Fibroblast of skin of abdomen (primary cell): ENCODE measurements at regions not wholly inside any gene's neighbourhood (a gene's known extent, or its start where the extent isn't known, plus 50 kb on each side); places are given as distances from the start of the nearest gene placed in this dataset.
"Not testable (repeated sequence)": the region's sequence is repeated elsewhere in the genome, so short reads cannot be mapped to it uniquely, and the experiment has no call there.

ENCODE experiments used
- DNase-seq: peaks from one replicate; pipeline ENCODE4 v3.0.0-alpha.2; 2013

GRCh38 chr6:85192186-85192585, 257.7 kb upstream of the NT5E start:
- DNase-seq: peak; percentile 67

DNA sequence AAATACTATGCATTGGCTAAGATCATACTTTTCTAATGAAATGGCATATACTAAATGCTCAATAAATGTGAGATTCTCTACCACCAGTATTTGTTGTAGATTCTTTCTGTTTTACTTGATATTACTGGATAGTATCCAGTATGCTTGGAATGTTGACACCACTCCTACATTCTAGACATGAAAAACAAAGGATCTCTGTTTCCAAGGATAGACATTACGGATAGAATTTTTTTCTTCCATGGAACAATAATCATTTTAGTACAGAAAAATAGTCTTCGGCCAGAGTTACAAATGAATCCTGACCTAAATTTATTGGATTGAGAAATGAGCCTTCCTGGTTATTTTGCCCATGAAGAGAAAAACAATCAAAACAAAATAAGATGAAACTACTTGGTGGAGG, 258.2 kb upstream of the NT5E start:
- DNase-seq: peak; percentile 70

DNA sequence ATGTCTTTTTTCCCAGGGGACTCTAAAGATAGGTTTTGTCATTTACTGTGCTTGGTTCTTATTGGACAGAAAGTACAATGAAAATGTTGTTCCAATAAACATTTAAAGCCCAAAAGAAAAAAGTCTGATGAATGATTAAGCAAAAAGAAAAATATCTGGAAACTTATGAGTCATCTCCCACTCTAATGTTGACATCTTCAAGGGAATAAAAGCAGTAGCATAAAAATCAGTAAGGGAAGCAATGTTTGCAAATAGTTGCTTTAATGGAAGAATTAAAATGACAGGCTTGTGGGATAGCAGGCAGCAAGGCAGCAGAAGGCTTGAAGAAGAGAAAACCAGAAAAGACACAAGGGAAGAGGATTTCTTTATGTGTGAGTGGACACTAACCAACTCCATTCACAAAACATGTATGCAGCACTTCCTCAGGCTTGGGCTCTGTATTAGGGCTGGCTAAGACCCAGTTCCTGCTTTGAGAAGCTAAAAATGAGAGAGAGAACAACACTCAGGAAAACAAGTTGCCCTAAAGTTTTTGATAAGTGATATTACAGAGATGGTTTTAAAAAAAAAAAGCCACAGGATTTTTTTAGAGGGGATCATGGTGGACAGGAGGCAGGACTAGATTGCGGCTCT, 263.2 kb upstream of the NT5E start:
- DNase-seq: peak; percentile 48

DNA sequence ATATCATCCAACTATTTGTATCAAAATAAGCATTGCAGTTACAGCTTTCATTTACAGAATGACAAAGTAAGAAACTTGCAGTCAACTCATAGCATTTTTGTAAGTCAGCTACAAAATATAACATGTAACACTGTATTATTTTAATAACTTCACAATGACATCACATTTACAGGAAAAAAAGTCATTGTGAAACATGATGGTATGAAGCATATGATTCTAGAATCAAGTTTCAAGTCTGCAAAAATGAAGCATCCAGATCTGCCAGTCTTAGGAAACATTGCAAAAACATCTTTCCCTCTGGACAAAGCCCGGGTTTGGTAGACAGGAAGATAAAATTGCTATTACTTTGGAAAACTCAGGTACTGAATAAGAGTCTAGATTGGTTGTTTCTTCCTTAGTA, 263.9 kb upstream of the NT5E start:
- DNase-seq: peak; percentile 63

DNA sequence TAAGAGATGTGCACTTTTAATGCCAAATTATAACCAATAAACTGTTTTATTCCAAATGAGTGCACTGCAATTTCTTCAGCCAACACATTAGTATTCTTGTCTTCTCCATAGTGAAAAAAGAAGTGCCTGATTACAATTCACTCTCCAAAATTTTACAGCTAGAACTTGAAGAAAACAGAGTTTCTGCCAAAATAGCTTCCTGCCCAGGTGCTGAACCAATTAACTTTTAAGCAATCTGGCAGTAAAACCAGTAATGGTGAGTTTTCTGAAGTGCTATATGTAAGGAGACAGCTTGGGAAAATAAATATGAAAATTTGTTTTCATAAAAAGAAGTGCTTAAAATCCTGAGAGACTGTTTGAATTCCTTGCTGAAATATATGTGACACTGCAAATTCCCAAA, 266.0 kb upstream of the NT5E start:
- DNase-seq: no peak

DNA sequence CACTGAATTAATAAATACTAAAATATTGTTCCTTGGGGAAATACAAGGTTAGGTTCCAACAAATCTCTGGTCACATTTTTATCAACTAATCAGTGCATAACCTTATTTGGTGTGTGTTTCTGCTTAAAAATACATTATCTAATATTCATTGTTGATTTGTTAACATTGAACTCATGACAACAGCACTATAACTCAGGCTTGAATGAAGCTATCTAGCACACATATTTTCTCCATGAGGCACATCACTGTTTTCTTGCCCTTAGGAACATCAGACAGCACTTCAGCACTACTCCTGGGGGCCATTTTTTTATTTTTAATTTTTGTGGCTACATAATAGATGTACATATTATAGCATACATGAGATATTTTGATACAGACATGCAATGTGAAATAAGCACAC, 277.2 kb upstream of the NT5E start:
- DNase-seq: peak; percentile 20

DNA sequence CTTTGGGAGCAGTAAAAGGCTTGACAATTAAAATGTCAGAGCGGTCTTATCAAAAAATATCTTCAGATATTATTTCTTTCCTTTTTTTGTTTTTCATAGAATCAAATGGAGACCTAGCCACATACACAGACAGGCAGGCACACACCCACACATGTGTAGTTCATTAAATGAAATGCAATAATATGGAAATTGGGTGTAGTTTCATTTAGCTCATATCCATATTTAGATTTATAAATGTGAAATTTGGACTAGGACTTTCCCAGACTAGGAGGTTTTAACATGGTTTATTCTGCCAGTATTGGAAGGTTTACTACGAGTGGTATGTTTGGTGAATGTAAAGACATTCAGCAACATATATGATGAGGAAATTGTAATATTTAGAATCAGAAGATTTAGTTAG, 277.7 kb upstream of the NT5E start:
- DNase-seq: no peak

GRCh38 chr6:85169189-85169588, 280.7 kb upstream of the NT5E start:
- no peak for DNase-seq

GRCh38 chr6:85168146-85168545, 281.7 kb upstream of the NT5E start:
- DNase-seq: no peak

GRCh38 chr6:85166114-85166741, 283.7 kb upstream of the NT5E start:
- DNase-seq: no peak

- no peak for DNase-seq
Observed at GRCh38 chr6:85163156-85164080, 286.5 kb upstream of the NT5E start.

GRCh38 chr6:85157311-85157710, 292.6 kb upstream of the NT5E start:
- peak; percentile 54 for DNase-seq

GRCh38 chr6:85143676-85144075, 306.2 kb upstream of the NT5E start:
- DNase-seq: peak; percentile 45

GRCh38 chr6:85137865-85138264, 312.0 kb upstream of the NT5E start:
- peak; percentile 72 for DNase-seq

- DNase-seq: no peak
Observed at GRCh38 chr6:85136310-85136709, 313.6 kb upstream of the NT5E start.

- DNase-seq: peak; percentile 86
Observed at GRCh38 chr6:85135376-85136094, 314.3 kb upstream of the NT5E start.

- DNase-seq: no peak
Observed at GRCh38 chr6:85134172-85134571, 315.7 kb upstream of the NT5E start.

GRCh38 chr6:85132091-85132490, 317.8 kb upstream of the NT5E start:
- DNase-seq: no peak

DNA sequence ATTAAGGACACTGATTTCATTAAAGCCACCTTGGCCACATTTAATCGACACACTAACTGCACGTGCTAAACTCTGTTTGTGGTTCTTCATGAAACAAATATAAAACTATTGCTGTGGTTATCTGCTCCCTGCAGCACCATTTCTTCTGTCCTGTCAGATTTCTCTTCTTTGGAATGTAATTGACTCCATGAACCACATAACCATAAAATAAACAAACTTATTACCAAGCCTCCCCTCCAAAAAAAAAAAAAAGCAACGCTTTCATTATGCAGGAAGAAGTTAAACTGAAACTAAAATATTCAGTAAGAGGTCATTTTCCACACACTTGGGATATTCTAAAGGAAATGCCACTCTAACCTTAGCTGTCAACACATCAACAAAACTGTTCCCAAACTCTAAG, 319.1 kb upstream of the NT5E start:
- peak; percentile 64 for DNase-seq

GRCh38 chr6:85129881-85130280, 320.0 kb upstream of the NT5E start:
- DNase-seq: peak; percentile 55

DNA sequence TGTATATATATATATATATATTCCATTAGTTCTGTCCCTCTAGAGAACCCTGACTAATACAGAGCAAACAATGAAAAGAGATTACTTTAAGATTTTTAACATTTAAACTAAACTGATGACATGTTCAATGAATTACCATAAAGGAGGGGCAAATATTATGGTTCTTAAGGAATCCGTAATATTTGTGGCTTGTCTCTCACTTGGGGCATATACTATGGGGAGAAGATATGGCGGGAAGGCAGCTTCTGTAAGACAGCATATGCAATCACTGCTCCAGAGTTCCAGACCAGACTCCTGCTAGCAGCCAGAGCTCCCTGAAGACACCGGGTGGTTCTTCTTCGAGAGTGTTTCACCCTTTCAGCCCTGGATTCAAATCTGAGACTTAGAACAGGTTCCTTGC, 321.1 kb upstream of the NT5E start:
- DNase-seq: peak; percentile 70

DNA sequence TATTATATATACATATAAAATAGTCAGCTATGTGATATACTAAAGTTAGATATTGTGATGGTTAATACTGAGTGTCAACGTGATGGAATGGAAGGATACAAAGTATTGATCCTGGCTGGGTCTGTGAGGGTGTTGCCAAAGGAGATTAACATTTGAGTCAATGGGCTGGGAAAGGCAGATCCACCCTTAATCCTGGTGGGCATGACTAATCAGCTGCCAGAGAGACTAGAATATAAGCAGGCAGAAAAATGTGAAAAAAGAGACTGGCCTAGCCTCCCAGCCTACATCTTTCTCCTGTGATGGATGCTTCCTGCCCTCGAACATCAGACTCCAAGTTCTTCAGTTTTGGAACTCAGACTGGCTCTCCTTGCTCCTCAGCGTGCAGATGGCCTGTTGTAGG, 321.6 kb upstream of the NT5E start:
- not testable (repeated sequence) for DNase-seq

GRCh38 chr6:85127696-85128243, 322.1 kb upstream of the NT5E start:
- DNase-seq: no peak
